ENCODE measurements at regions not wholly inside any gene's neighbourhood (a gene's known extent, or its start where the extent isn't known, plus 50 kb on each side); places are given as distances from the start of the nearest gene placed in this dataset.

GRCh38 chr2:120949027-120949956, 213.6 kb downstream of the GLI2 start:
- no peak for DNase-seq (ENCODE audit: low spot score)
- in situ Hi-C loops (cut with MboI; ENCODE audit: low sequenced_read_pairs, unreplicated experiment): no loop called here
- TF ChIP-seq CTCF (IDR thresholded peaks at IDR 0.05; ENCODE audit: borderline replicate concordance, control extremely low read depth, extremely low read depth, insufficient read depth, missing control alignments): no peak

DNA sequence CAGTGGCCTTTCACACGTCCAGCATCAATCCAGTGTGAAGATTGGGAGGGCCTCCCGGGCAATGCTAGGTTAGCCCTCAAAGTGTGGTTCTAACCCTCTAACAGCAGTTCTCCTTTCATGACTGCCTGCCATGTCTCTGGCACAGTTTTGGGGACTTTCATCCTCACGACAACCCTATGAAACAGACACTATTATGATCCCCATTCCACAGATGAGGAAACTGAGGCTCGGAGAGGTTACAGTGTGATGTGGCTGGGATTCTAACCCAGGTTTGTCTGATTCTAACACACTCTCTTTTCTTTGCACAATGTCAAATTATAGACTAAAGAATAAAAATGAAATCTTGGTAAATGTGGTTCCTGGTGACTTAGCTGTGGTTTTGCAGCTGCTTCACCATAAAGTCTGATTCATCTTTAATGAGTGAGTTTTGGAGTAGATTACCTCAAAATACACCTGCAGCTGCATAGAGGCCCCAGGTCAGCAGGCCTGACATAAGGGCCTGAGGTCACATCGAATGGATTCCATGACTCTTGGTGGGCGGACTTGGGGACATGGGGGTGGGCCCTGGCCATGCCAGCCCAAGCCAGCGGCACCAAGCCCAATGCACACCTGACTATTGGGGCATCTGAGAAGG, 214.4 kb downstream of the GLI2 start:
- in situ Hi-C loops (cut with MboI; ENCODE audit: low sequenced_read_pairs, unreplicated experiment): no loop called here
- TF ChIP-seq CTCF (IDR thresholded peaks at IDR 0.05; ENCODE audit: borderline replicate concordance, control extremely low read depth, extremely low read depth, insufficient read depth, missing control alignments): no peak
- DNase-seq (ENCODE audit: low spot score): no peak

DNA sequence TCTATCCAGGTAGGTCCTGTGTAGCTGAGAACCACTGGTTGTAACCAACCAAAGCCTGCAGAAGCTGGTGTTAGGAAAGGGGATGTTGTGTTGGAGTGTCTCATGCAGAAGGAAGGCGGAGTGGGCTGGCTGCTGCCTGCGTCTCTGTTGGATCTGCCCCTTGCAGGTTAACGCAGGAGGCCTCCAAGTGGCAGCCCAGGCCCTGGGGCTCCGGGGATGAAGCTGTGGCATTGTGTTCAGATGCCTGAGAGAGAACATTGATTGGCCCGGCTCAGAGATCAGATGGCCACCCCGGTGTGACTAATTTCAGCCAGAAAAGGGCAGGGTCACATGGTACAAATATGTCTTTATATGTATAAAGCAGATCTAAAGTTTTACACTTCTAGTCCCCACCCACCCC, 216.0 kb downstream of the GLI2 start:
- in situ Hi-C loops (cut with MboI; ENCODE audit: low sequenced_read_pairs, unreplicated experiment): no loop called here
- TF ChIP-seq CTCF (IDR thresholded peaks at IDR 0.05; ENCODE audit: borderline replicate concordance, control extremely low read depth, extremely low read depth, insufficient read depth, missing control alignments): no peak
- no peak for DNase-seq (ENCODE audit: low spot score)

DNA sequence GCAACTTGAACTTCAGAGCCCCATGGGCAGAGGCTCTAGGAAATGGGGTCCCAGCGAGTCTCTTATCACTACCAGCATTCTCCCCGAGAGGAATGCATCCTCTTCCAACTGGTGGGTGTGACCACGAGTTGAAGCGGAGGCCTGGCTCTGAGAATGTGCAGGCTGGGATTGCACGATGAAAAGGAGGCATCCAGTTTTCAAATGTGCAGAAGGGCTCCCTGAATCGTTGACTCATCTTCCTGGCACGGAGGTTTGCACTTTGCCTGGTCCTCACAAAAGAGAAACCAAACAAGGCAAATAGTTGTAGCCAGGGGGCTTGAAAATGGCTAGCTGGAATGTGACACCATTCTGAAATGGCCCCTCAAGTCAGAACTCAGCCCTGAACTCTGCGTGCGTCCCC, 216.7 kb downstream of the GLI2 start:
- no peak for TF ChIP-seq CTCF (IDR thresholded peaks at IDR 0.05; ENCODE audit: borderline replicate concordance, control extremely low read depth, extremely low read depth, insufficient read depth, missing control alignments)
- no peak for DNase-seq (ENCODE audit: low spot score)
- in situ Hi-C loops (cut with MboI; ENCODE audit: low sequenced_read_pairs, unreplicated experiment): no loop called here

- in situ Hi-C loops (cut with MboI; ENCODE audit: low sequenced_read_pairs, unreplicated experiment): no loop called here
- TF ChIP-seq CTCF (IDR thresholded peaks at IDR 0.05; ENCODE audit: borderline replicate concordance, control extremely low read depth, extremely low read depth, insufficient read depth, missing control alignments): no peak
- DNase-seq (ENCODE audit: low spot score): no peak
Measured at GRCh38 chr2:120953066-120953756, 217.5 kb downstream of the GLI2 start.

DNA sequence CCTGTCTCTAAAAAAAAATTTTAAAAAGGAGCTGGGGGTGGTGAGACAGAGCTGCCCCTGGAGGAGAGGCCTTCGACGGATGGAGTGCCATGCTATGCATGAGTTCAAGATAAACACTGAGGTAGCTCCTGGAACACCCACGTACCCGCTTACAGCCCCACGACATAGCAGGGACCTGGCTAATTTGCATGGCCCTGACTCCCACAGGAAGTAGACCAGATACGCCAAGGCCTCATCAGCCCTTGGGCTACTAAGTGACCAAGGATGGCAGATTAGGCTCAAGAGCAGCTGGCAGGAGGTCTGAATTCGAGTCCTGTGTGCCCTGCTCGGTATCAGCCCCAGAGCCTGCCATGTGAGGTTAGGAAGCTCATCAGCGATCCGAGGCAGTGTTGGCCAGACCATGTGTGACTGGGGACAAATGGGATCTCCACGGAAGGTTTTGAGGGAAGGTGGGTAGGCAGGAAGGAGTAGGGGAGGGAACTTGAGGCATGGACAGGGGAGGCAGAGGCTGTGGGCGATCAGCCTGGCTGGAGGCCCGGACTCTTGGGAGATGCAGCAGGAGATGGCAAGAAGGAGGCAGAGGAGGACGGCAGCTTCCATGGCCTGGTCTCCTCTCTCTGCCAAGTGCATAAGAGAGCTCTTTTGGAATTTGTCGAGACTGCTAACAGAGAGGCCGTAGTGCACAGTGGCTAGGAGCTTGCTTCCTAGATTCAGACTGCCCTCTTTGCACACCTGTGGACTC, 218.3 kb downstream of the GLI2 start:
- TF ChIP-seq CTCF (IDR thresholded peaks at IDR 0.05; ENCODE audit: borderline replicate concordance, control extremely low read depth, extremely low read depth, insufficient read depth, missing control alignments): no peak
- no peak for DNase-seq (ENCODE audit: low spot score)
- in situ Hi-C loops (cut with MboI; ENCODE audit: low sequenced_read_pairs, unreplicated experiment): no loop called here
